DND-41 (cell line): ENCODE measurements at regions not wholly inside any gene's neighbourhood (a gene's known extent, or its start where the extent isn't known, plus 50 kb on each side); places are given as distances from the start of the nearest gene placed in this dataset.
A peak's percentile ranks its signal among the peaks of the same experiment; 100 is the strongest.

Experiments used
- ATAC-seq: fragments of 200-7000 bp; cut with Tn5 transposase; 3 replicates; pipeline ENCODE4 v1.9.1; 2021; ENCODE audit warnings: low read depth; ENCODE audit not compliant: insufficient read depth
- DNase-seq: peaks from one replicate; pipeline ENCODE4 v3.0.0-alpha.2; 2020
- H2AFZ ChIP-seq: 2 replicates; pipeline ENCODE4 v1.6.0; 2012; ENCODE audit warnings: low read depth, low read length
- H3K27ac ChIP-seq: 2 replicates; pipeline ENCODE4 v1.5.1; 2012; ENCODE audit warnings: low read length, inconsistent platforms
- H3K27me3 ChIP-seq: fragments of 200-600 bp; sonication (generic); 2 replicates; pipeline ENCODE4 v1.6.0; 2012; ENCODE audit warnings: low read length, mild to moderate bottlenecking, inconsistent platforms; ENCODE audit not compliant: insufficient read depth, poor library complexity
- H3K36me3 ChIP-seq: 2 replicates; pipeline ENCODE4 v1.5.1; 2012; ENCODE audit warnings: low read length, inconsistent platforms; ENCODE audit not compliant: insufficient read depth
- H3K4me1 ChIP-seq: 2 replicates; pipeline ENCODE4 v1.5.1; 2012; ENCODE audit warnings: mild to moderate bottlenecking, low read length; ENCODE audit not compliant: insufficient read depth
- H3K4me2 ChIP-seq: 2 replicates; pipeline ENCODE4 v1.6.0; 2012; ENCODE audit warnings: mild to moderate bottlenecking, moderate library complexity, low read length, inconsistent platforms; ENCODE audit not compliant: insufficient read depth
- H3K4me3 ChIP-seq, 2 experiments: fragments of 200-600 bp in 1 of 2; shearing (Covaris generic) in 1 of 2; 2 replicates each; pipeline ENCODE4 v1.5.1; 2012 to 2016; ENCODE audit warnings: inconsistent platforms in 2 of 2, low read length in 2 of 2, mild to moderate bottlenecking in 2 of 2, low read depth in 1 of 2, moderate library complexity in 1 of 2
- H3K79me2 ChIP-seq: 2 replicates; pipeline ENCODE4 v1.6.0; 2012; ENCODE audit warnings: low read length, inconsistent platforms; ENCODE audit not compliant: insufficient read depth
- H3K9ac ChIP-seq: 2 replicates; pipeline ENCODE4 v1.6.0; 2012; ENCODE audit warnings: low read depth, mild to moderate bottlenecking, inconsistent platforms, low read length, moderate library complexity
- H3K9me3 ChIP-seq: 2 replicates; pipeline ENCODE4 v1.5.1; 2012; ENCODE audit warnings: low read length, moderate library complexity, mild to moderate bottlenecking, inconsistent platforms; ENCODE audit not compliant: insufficient read depth, severe bottlenecking
- H4K20me1 ChIP-seq: 2 replicates; pipeline ENCODE4 v1.6.0; 2012; ENCODE audit warnings: low read length; ENCODE audit not compliant: insufficient read depth
- CTCF ChIP-seq: IDR thresholded peaks from 2 replicates; pipeline ENCODE4 v1.5.1; 2012; ENCODE audit warnings: borderline replicate concordance, low read length, moderate library complexity, mild to moderate bottlenecking; ENCODE audit not compliant: poor library complexity, severe bottlenecking; ENCODE audit errors: extremely low read depth
- EZH2 ChIP-seq: IDR thresholded peaks from 3 replicates; pipeline ENCODE4 v1.6.1; 2012; ENCODE audit warnings: borderline replicate concordance, low read depth, mild to moderate bottlenecking, moderate library complexity, low read length, inconsistent platforms; ENCODE audit not compliant: severe bottlenecking

- H3K9ac ChIP-seq: no peak overlapping the region
- H3K4me1 ChIP-seq: peaks cover 34% of the 10 kb centered on the region
- no peaks in the 10 kb centered on the region for H3K27me3 ChIP-seq
- H3K79me2 ChIP-seq: no peaks in the 10 kb centered on the region
- no peak for ATAC-seq
- TF ChIP-seq EZH2: no peak
- TF ChIP-seq CTCF: no peak
- no peak overlapping the region for H3K4me3 ChIP-seq
- no peaks in the 10 kb centered on the region for H3K9me3 ChIP-seq
- no peak overlapping the region for H3K4me2 ChIP-seq
- H3K36me3 ChIP-seq: no peaks in the 10 kb centered on the region
- H4K20me1 ChIP-seq: no peaks in the 10 kb centered on the region
- H3K27ac ChIP-seq: no peak overlapping the region
- DNase-seq: no peak
- no peak overlapping the region; the same call in 1 of the 2 replicates for H2AFZ ChIP-seq
Measured at GRCh38 chr2:156800065-156800653, 364.0 kb downstream of the GPD2 start.

GRCh38 chr2:156800781-156801361, 364.7 kb downstream of the GPD2 start:
- no peak for TF ChIP-seq CTCF
- TF ChIP-seq EZH2: no peak
- Histone ChIP-seq H2AFZ (no peak overlapping the region), H3K27me3 (no peaks in the 10 kb centered on the region), H3K4me2 (no peak overlapping the region), H3K4me3 (no peak overlapping the region), H3K9me3 (no peaks in the 10 kb centered on the region), H3K36me3 (no peaks in the 10 kb centered on the region), H3K79me2 (no peaks in the 10 kb centered on the region), H3K9ac (no peak overlapping the region), H3K4me1 (peaks cover 34% of the 10 kb centered on the region), H4K20me1 (no peaks in the 10 kb centered on the region), H3K27ac (no peak overlapping the region)
- DNase-seq: no peak
- ATAC-seq: no peak

- no peaks in the 10 kb centered on the region for H3K79me2 ChIP-seq
- no peaks in the 10 kb centered on the region for H3K27me3 ChIP-seq
- H3K4me3 ChIP-seq: peak overlapping the region in 1 of 2 experiments; percentile 53; a peak in 3 of 4 replicates
- no peaks in the 10 kb centered on the region for H3K9me3 ChIP-seq
- no peaks in the 10 kb centered on the region for H4K20me1 ChIP-seq
- peak overlapping the region; percentile 88 for H3K27ac ChIP-seq
- H3K9ac ChIP-seq: peak overlapping the region; percentile 57
- peaks cover 34% of the 10 kb centered on the region for H3K4me1 ChIP-seq
- H2AFZ ChIP-seq: peak overlapping the region; percentile 89
- H3K4me2 ChIP-seq: peak overlapping the region; percentile 64
- peak; percentile 84 for DNase-seq
- TF ChIP-seq EZH2 (no peak), CTCF (no peak)
- no peaks in the 10 kb centered on the region for H3K36me3 ChIP-seq
- ATAC-seq: peak; percentile 85
Measured at GRCh38 chr2:156803243-156803642, 367.1 kb downstream of the GPD2 start.
